NCI-H82 treated with DMSO at 0.1 percent for 48 hours (cell line): ENCODE measurements at regions not wholly inside any gene's neighbourhood (a gene's known extent, or its start where the extent isn't known, plus 50 kb on each side); places are given as distances from the start of the nearest gene placed in this dataset.
A peak's percentile ranks its signal among the peaks of the same experiment; 100 is the strongest.

Experiments used
- DNase-seq: peaks from one replicate; lab custom pipeline; 2025; ENCODE audit not compliant: unreplicated experiment; lab: John Stamatoyannopoulos, UW

DNA sequence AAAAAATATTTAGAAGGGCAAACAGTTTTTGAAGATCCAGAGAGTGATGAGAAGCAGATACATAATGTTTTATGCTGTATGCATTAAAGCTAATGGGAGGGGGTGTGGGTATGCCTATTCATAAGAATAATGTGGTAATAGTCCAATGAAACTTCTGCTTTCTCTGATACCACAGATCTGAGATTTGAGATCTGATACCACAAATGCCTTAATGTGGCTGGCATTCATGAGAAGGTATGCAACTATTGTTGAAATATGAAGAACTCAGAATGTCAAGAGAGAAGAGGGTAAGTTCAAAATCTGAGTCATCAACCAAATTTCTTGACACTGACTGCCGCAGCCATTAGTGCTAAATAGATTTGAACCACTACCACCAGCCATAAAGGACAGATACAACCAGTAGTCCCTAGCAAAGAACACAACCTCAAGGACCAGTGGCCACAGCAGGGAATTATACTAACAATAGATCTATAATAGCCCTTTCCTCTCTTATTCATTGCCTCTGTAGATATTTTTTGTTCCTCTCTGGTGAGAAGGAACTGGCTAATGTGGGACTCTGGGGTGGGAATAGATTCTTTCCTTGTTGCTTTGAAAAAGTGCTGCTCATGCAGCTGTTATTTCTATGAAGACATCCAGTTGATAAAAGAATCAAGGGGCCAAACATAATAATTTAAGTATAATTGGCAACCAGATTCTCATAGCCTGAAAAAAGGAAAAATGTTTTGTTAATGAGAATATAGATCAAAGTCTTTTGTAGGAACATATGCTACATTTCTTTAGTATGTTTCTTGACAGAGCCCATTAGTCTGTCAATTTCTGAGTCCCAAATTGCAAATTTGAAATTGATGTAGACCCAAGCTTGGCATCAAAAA is 256.5 kb upstream of the ZNF608 start:
- DNase-seq = no peak

DNA sequence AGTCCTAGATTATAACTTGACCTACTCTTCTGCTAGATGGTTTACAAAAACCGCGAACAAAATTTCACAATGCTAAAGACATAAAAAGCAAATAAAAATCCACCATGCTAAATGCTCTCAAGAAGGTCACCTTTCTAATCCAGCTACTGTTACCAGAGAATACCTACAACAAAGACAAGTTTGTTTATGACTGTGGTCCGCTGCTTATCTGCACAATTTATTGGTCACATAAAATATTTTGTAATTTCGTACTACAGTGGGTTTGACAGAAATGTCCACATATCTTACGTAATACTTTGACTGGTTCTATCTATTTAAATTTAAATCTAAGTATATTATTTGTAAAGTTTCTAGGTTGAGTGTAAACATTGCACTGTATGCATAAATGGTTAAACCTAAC is 257.6 kb upstream of the ZNF608 start:
- DNase-seq = no peak

DNA sequence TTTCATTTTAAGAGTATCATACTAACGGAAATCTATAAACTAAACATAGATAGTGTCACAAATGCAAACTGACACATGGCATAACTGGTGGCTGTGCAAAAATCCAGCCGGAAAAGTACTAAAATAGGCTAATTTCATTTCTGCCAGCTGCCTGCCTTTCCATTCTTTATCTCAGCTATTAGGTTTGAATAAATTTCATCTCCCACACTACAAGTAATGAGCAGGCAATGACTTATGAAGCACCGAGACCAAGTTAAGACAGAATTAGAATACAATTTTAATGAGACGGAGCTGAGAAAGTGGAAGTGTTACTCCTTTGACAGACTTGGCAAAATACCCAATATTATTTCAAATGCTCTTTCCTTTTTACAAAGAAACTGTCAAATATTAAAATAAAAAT is 258.8 kb upstream of the ZNF608 start:
- no peak for DNase-seq

DNA sequence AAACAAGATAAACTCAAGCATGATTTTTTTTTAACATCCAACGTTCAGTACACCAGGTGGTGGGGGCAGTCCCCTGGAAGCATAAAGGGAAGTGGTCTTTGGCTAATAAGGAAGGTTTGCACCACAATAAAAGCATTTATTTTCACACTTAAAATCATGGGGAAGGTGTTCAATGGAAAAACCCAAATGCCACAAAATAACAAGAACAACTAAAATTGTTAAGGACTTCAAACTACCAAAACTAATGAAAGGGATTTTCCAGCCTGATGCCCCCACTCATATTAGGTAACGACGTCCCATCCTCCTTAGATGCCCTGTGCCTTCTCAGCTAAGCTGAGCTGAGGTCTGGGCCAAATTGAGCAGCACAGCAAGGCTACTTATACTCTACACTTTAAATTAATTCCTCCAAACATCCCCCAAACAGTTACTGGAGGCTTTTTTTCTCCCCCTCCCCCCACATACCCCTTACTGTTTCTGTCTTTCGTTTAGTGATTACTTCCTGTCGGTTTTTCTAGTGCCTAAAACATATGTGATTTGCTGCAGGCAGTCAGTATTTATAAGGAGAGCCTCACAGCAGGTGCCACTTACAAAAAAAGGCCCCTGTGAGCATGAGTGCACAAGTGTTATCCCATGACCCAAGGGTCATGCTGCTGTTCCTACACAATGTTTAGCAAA is 259.7 kb upstream of the ZNF608 start:
- no peak for DNase-seq

DNA sequence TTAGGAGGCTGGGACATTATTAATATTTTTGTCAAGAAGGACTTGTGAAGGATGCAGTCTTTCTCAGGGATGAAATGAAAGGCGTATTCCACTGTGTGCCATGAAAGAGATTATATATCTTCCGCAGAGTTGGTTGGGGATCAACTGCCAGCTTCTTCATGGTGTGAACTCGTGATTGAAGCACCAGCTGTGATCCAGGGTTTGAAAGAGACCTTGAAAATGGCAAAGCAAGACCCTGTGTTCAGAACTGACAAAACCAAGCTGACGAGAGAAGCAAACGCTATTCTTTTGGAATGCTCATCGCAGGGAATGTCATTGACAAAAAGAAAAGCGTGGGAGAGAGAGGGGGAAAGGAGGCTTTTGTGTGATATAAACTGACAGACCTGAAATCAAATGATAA is 263.9 kb upstream of the ZNF608 start:
- no peak for DNase-seq

DNA sequence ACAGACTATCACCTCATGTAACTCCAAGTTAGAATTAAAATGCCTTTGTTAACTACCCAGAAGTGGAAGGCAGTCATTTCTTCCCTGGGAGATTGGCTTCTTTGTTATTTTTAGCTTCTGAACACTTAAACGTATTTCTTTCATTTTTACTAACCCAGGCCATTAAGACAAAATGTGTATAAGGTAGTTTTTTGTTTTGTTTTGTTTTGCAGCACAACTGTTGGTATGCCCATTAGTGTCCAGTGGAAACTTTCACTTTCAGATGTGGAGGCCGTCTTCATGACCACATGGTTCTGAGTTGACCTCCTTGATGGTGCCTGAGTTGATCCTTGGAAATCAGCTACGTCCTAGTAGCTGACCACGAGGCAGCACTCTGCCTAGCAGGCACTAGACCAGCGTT is 264.6 kb upstream of the ZNF608 start:
- no peak for DNase-seq

DNA sequence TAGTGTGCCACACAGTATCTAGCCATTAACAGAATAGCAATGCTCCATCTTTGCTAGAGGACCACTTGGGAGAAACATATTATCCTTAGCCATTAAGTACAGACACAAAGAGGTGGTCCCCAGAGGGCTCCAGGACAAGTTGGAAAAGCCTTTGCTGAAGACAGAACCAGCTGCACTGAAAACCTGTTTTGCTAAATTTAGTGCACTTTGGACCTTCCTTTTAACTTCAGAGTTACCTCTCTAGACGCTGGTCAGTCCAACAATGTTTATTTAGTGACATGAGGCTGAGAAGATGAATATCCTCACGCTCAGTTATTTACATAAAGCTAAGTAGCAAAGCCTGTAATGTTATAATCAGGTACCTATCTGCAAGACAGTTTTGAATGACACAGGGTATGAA is 265.0 kb upstream of the ZNF608 start:
- no peak for DNase-seq

DNA sequence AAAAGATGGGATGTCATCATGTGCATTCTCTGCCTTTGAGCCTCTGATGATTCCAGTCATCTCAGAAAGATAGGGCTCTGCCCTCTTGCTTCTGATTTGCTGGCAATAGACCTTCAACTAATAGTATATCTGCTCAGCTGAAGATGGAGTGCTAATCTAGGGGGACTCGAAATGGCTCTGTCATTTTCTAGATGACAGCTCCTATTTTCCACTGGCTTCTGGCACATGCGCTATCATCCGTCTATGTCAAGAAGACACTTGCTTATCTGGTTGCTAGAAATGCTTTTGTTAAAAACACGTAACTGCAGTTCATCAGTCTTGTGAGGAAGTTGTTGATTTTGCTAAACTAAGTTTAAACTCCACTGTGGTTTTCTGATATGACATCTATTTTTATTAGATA is 265.5 kb upstream of the ZNF608 start:
- DNase-seq = no peak

DNA sequence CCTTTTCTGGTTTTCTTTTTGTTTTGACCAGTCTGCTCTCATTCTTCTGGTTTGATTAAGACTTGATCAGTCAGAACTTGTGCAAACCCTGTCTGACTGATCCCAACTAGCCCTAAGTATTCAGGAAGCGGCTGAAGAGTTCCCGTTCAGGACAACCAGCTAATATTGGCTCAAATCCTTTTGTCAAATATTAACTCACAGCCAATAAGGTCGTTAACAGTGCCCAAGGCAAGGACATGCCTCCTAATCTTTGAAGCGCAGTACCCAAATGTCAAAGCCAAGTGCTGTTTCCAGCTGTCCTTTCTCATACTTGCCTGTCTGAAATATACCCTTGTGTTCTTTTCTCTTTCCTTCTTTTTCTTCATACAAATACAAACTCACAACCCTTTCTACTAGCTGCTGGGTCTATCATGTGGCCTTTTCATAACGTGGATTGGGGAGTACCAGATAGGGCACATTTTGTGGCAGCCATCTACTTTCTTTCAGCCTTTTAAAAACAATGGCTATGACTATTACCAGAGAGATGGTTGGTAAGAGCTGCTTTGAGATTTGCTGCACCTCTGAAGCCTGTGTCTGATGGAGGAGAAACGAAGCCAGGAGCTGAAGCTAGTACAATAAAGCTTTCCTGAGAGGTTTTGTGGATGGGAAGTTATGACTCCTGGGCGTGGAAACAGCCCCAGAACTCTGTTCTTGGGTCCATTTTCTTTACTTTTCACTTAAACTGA is 266.4 kb upstream of the ZNF608 start:
- DNase-seq = no peak

DNA sequence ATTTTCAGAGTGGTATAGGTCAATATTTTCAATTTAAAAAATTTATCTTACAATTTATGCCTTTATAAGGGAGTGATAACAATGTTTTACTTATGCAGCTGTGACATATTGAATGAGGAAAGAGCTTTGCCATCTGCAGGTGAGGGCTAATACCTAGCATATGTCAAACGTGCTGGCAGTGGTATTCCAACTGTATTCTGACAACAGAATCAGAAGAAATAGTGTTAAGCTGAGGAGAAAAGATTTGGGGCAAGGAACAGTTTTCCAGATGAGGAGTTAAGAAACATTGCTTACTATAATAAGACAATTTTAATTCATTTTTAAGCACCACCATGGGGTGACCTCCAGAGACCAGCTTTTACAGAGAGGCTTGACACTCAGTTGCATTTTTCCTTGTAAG is 267.8 kb upstream of the ZNF608 start:
- no peak for DNase-seq

DNA sequence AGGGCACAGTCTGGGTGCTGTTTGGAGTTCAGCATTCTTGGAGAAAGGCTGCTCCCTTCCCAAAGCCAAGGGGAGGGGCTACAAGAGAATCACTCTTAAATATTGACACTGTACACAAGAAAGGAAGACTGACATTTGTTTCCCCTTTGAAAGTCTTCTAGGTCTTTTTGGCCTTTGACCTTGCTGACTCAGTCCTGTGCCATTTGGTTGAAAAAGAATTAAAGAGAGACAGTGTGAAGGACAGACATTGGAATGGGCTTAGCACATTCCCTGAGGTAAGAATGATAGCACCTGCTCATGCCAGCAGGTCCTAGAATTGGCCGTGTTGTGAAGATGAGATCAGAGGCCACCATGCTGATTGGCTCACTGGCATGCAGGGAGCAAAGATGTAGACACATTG is 271.4 kb upstream of the ZNF608 start:
- no peak for DNase-seq

DNA sequence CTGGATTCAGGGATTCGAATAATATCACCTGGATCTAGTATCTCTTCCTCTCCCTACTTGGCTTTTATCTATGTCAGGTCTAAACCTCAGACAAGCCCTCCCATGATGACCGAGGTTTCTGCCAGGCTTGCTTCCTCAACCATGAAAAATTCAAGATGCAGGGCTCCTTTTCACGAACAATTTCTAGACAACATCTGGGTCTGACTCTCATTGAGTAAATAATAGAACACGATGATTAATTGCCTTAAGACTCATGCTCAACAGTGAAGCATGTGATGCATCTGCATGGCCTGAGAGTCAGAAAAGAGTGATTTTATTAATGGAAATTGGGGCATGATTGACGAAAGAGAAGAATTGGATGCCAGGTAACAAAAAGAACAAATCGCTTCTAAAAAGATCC is 277.2 kb upstream of the ZNF608 start:
- no peak for DNase-seq

DNA sequence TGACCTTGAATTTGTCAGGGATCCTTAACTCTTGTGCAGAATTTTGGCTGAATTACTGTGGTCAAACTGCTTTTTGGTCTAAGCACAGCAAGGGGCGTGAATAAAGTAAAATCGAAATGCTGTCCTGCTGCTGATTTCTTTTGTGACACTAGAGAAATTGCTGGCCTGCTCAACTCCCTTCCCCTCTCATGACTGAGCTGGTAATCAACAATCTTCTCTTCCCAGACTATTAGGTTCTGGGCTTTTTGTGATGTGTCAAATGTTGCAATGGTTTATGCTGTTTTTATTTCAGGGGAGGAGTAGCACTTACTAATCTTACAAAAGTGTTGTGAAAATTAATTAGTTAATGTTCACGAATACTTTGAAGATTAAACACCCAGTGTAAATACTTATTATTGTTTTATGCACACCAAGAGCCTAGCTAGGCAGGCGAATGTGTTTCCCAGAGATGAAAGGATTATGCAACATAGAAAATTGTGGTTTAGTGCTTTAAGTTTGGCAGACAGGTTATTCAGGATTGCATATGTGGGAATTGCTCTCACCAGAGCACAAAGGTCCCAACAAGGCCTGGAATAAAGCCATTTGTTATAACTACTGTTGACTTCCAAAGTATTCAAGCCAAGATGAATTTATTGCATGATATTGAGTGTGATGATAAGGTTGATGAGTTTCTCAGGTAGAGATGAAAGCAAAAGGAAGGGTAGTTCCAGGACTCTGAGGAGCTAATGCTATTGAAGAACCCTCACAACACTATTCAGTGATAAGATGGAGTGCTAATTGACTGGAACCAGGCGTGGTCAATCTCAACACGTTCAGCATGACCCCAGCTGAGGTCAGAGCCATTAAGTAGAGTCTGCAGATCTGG is 280.7 kb upstream of the ZNF608 start:
- no peak for DNase-seq

DNA sequence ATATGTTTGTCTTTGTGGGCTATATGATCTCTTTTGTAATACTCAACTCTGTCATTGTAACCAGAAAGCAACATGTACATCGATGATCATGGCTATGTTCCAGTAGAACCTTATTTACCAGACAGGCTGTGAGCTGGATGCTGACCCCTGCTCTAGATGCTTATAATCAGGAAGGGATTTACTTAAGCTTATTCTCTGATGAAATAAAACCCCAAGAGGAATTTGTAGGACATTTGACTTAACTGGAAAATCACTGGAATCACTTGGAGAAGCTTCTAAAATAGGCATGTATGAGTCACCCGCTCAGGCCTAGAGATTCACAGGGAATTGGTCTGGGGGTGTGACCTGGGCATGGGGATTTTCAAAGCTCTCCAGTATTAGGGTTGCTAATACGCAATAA is 285.8 kb upstream of the ZNF608 start:
- peak; percentile 13 for DNase-seq

DNA sequence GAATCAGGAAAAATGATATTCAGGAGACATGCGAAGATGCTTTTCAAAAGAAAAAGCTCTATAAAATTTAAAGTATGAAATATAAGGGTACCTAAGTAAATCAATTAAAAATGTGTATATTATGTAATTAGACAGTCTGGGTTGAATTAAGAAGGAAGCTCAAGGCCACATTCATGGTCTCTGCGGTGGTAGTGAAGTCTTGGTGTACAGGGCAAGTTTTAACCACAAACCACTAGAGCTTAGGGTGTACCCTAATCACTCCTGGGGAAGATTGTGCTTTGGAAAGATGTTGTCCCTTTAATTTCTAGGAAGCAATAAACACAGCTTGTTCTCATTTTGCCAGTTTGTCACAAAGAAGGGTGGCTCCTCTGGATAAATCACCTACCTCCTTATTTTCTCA is 287.2 kb upstream of the ZNF608 start:
- DNase-seq = no peak

DNA sequence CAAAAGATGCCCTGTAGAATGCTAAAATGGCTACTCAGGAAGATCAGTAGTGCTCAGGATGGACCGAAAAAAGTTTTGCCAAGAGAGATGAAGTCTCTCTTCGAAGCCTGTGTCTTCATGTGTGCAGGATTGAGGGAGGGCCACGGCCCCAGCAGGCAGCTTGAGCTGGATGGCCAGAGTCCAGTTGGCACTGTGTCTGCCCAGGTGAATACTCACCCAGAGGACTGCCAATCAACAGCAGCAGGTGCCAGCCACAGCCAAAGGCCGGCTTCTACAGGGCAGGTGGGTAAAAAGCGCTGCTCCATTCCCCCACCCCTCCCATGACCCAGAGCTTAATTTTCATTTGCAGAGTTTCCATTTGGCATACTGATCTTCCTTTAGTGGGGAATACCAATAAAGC is 287.9 kb upstream of the ZNF608 start:
- DNase-seq = no peak

DNA sequence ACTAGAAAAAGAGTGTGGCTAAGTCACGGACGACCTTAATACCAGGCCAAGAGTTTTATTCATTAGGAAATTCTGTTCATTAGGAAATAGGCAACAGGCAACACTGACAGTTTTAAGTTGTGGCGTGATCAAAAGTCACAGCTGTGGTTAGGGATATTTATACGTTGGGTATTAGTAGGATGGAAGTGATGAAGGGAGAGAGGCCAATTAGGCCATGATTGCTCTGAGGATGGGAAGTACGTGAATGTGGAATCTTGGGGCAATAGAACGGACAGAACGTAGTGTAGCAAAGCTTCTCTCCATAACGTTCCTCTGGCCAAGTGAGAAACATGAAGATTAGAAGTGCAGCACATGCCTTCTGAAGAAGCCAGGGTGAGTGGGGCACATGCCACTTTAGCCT is 290.1 kb upstream of the ZNF608 start:
- no peak for DNase-seq

DNA sequence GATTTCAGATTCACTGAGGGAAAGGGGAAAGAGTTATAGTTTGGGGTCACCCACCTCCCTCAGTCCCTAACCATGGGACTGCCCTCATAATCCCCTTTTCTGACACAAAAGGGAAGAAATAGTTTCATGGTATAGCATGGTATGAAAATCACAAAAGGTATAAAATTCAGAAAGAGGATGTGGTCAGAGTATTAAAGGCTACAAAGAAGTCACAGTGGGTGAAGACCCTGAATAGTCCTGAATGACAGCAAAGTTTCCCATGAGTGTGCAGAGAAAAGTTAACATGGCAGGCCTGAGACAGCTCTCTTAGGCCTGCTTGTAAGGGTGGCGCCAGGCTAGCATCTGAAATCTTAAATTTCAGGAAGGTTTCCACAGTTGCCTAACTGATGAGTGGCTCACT is 290.6 kb upstream of the ZNF608 start:
- no peak for DNase-seq

DNA sequence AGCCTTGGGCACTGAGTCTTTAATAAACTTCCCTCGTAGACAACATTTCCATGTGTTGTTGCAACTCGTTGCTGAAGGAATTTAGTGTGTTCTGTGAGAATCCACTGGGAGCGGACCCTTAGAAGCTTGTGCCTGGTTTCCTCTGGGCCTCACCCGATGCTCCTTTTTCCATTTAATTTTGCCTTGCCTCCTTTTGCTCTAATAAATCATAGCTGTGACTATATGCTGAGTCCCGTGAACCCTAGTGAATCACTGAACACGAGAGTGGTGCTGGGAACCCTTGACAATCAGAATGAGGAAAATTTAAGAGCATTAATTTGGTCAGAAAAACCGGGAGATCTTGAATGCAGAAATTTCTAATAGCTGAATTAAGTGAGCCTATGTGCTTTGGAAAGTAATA is 291.1 kb upstream of the ZNF608 start:
- DNase-seq = no peak

DNA sequence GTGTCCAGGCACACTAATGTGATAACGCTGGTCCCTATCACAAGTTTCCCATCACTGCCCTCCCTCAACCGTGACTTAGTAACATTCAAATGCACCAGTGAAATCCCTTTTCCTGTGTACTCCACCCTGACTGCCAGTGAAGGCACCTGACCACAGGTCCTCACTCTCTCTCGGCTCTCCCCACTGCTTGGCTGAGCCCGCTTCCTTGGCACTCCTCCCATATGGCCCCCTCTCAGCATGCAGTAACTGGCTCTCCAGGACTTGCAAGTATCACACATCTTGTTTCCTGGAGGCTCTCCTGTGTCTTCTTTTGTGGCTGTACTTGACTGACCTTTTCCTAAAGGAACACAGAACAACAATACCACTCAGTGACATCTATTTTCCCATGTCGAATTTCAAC is 292.0 kb upstream of the ZNF608 start:
- no peak for DNase-seq

DNA sequence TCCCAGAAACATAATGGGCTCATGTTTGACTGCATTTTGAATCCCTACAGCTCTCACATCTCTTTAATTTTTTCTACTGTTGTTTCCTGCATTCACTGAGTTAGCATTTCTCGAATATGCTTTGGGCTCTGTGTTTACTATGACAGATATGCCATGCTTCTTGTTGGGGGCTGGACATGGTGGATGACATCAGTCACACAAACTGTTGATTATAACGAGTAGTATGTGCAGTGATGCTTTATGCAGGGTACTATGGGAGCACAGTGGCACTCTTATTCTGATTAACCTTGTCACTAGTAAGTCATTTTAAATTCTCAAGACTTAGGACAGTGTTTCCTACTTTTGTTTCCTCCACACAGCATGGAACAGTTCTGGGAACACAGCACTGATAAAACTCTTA is 295.4 kb upstream of the ZNF608 start:
- DNase-seq = no peak
